Neuronal stem cell (in vitro differentiated cells): ENCODE measurements at regions not wholly inside any gene's neighbourhood (a gene's known extent, or its start where the extent isn't known, plus 50 kb on each side); places are given as distances from the start of the nearest gene placed in this dataset.

Experiments
- DNase-seq: peaks from one replicate; pipeline ENCODE4 v3.0.0-alpha.2; 2013; ENCODE audit warnings: low spot score
- H2AFZ ChIP-seq: one replicate; pipeline ENCODE4 v1.6.1; 2013; ENCODE audit warnings: mild to moderate bottlenecking, low read length, inconsistent platforms
- H2AK5ac ChIP-seq: 2 replicates; pipeline ENCODE4 v1.6.1; 2013; ENCODE audit warnings: low read depth, mild to moderate bottlenecking, inconsistent platforms, low read length, moderate library complexity, mixed read lengths
- H2BK120ac ChIP-seq: 2 replicates; pipeline ENCODE4 v1.6.1; 2013; ENCODE audit warnings: low read depth, mild to moderate bottlenecking, inconsistent platforms, low read length, moderate library complexity, mixed read lengths
- H2BK12ac ChIP-seq: one replicate; pipeline ENCODE4 v1.6.1; 2013; ENCODE audit warnings: low read length, inconsistent platforms
- H2BK15ac ChIP-seq: 2 replicates; pipeline ENCODE4 v1.6.1; 2013; ENCODE audit warnings: mild to moderate bottlenecking, low read length, inconsistent platforms, mixed read lengths
- H2BK5ac ChIP-seq: one replicate; pipeline ENCODE4 v1.6.1; 2013; ENCODE audit warnings: inconsistent platforms, mild to moderate bottlenecking, low read length, moderate library complexity
- H3K14ac ChIP-seq: one replicate; pipeline ENCODE4 v1.6.1; 2013; ENCODE audit warnings: low read length, inconsistent platforms
- H3K18ac ChIP-seq: 2 replicates; pipeline ENCODE4 v1.6.1; 2013; ENCODE audit warnings: low read length, inconsistent platforms
- H3K23ac ChIP-seq: 2 replicates; pipeline ENCODE4 v1.6.1; 2013; ENCODE audit warnings: low read depth, mild to moderate bottlenecking, mixed read lengths, low read length, inconsistent platforms; ENCODE audit not compliant: poor library complexity
- H3K27ac ChIP-seq: replicated peaks from 3 replicates; pipeline ENCODE4 v1.5.1; 2013; ENCODE audit warnings: low read length, inconsistent platforms
- H3K27me3 ChIP-seq, 3 experiments: 2 replicates each; pipeline ENCODE4 v1.6.1; 2013; ENCODE audit warnings: low read length in 3 of 3, mild to moderate bottlenecking in 2 of 3, inconsistent platforms in 1 of 3, low read depth in 1 of 3, mixed read lengths in 1 of 3, moderate library complexity in 1 of 3; ENCODE audit not compliant: control insufficient read depth in 3 of 3, insufficient read depth in 3 of 3
- H3K36me3 ChIP-seq, 2 donors: replicated peaks in 1 of 2; 2 replicates each; pipeline ENCODE4 v1.6.1; 2013; ENCODE audit warnings: low read length in 2 of 2; ENCODE audit not compliant: control insufficient read depth in 2 of 2, insufficient read depth in 2 of 2
- H3K4ac ChIP-seq: 2 replicates; pipeline ENCODE4 v1.6.1; 2013; ENCODE audit warnings: inconsistent platforms, mild to moderate bottlenecking, low read length, moderate library complexity
- H3K4me1 ChIP-seq, 2 donors: 1 replicate in 1 of 2; 2 replicates in 1 of 2; pipeline ENCODE4 v1.6.1; 2013; ENCODE audit warnings: low read length in 2 of 2, low read depth in 1 of 2; ENCODE audit not compliant: control insufficient read depth in 2 of 2, insufficient read depth in 1 of 2
- H3K4me2 ChIP-seq: one replicate; pipeline ENCODE4 v1.6.1; 2013; ENCODE audit warnings: mild to moderate bottlenecking, low read length, inconsistent platforms; ENCODE audit not compliant: insufficient read depth, poor library complexity, severe bottlenecking
- H3K4me3 ChIP-seq, 2 donors: 2 replicates each; pipeline ENCODE4 v1.5.1; 2013; ENCODE audit warnings: low read length in 2 of 2, mild to moderate bottlenecking in 2 of 2, inconsistent platforms in 1 of 2, moderate library complexity in 1 of 2
- H3K79me1 ChIP-seq: one replicate; pipeline ENCODE4 v1.6.1; 2013; ENCODE audit warnings: low read depth, mild to moderate bottlenecking, inconsistent platforms, low read length, moderate library complexity
- H3K9ac ChIP-seq: one replicate; pipeline ENCODE4 v1.6.1; 2013; ENCODE audit warnings: mild to moderate bottlenecking, low read depth, low read length, inconsistent platforms; ENCODE audit not compliant: poor library complexity
- H3K9me3 ChIP-seq, 2 donors: replicated peaks in 1 of 2; 2 replicates each; pipeline versions ENCODE3 to v1.6.1; 2013; ENCODE audit warnings: low read length in 2 of 2, mild to moderate bottlenecking in 2 of 2, inconsistent platforms in 1 of 2, low read depth in 1 of 2, mixed read lengths in 1 of 2, moderate library complexity in 1 of 2; ENCODE audit not compliant: control insufficient read depth in 2 of 2, insufficient read depth in 1 of 2
- H4K8ac ChIP-seq: one replicate; pipeline ENCODE4 v1.6.1; 2013; ENCODE audit warnings: low read depth, mild to moderate bottlenecking, inconsistent platforms, low read length, moderate library complexity
- H4K91ac ChIP-seq: one replicate; pipeline ENCODE4 v1.6.1; 2013; ENCODE audit warnings: low read length, low read depth, mild to moderate bottlenecking, inconsistent platforms; ENCODE audit not compliant: poor library complexity
- WGBS, 2 donors: extraction: QIAGEN DNeasy Blood & Tissue Kit; methylation state at CpG; one replicate each; pipeline ENCODE4 v1.1.7; 2013; ENCODE audit warnings: missing lambda C conversion rate in 2 of 2, mixed read lengths in 1 of 2; ENCODE audit not compliant: insufficient read length in 2 of 2, insufficient replicate concordance in 1 of 2; ENCODE audit errors: extremely low coverage in 2 of 2; 5-methylcytosine and 5-hydroxymethylcytosine counted together

DNA sequence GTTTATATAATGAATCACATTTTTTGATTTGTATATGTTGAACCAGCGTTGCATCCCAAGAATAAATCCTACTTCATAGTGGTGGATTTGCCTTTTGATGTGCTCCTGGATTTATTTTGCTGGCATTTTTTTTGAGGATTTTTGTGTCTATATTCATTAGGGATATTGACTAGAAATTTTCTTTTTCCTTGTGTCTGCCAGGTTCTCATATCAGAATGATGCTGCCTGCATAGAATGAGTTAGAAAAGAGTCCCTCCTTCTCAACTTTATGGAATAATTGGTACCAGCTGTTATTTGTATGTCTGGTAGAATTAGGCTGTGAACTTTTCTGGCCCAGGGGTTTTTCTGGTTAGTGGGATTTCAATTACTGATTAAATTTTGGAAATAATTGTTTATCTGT is 457.4 kb upstream of the DSEL start:
- H3K4ac ChIP-seq: no peak overlapping the region
- no peak overlapping the region for H2BK5ac ChIP-seq
- peaks cover 0 to 3% of the 10 kb centered on the region in 2 donors for H3K4me1 ChIP-seq
- H2BK12ac ChIP-seq: no peak overlapping the region
- H3K14ac ChIP-seq: no peak overlapping the region
- no peak overlapping the region for H2BK15ac ChIP-seq
- H3K9ac ChIP-seq: no peak overlapping the region
- H3K18ac ChIP-seq: no peak overlapping the region
- WGBS, 2 donors: no CpG with 5 or more reads among the region's 1 CpG
- H4K91ac ChIP-seq: no peak overlapping the region
- H3K79me1 ChIP-seq: no peaks in the 10 kb centered on the region
- H4K8ac ChIP-seq: no peak overlapping the region
- H3K4me2 ChIP-seq: no peak overlapping the region
- H3K4me3 ChIP-seq: no peak overlapping the region
- no peaks in the 10 kb centered on the region for H3K27me3 ChIP-seq
- no peak for DNase-seq
- peaks cover 0 to 2% of the 10 kb centered on the region in 2 donors for H3K9me3 ChIP-seq
- H2BK120ac ChIP-seq: no peak overlapping the region
- H2AFZ ChIP-seq: no peak overlapping the region
- no peak overlapping the region for H2AK5ac ChIP-seq
- H3K36me3 ChIP-seq: no peaks in the 10 kb centered on the region
- no peak overlapping the region for H3K27ac ChIP-seq
- no peak overlapping the region for H3K23ac ChIP-seq

GRCh38 chr18:67969458-67969857 is 452.9 kb upstream of the DSEL start:
- Histone ChIP-seq H3K4me1 (no peaks in the 10 kb centered on the region), H2AFZ (peak overlapping the region; percentile 46), H3K18ac (no peak overlapping the region), H2BK120ac (no peak overlapping the region), H2BK12ac (no peak overlapping the region), H3K79me1 (no peaks in the 10 kb centered on the region), H3K9me3 (no peaks in the 10 kb centered on the region), H4K91ac (no peak overlapping the region), H3K9ac (no peak overlapping the region), H3K14ac (no peak overlapping the region), H4K8ac (no peak overlapping the region), H3K4me3 (no peak overlapping the region), H3K36me3 (no peaks in the 10 kb centered on the region), H2AK5ac (no peak overlapping the region), H3K4ac (no peak overlapping the region), H2BK5ac (no peak overlapping the region), H3K4me2 (no peak overlapping the region), H3K23ac (no peak overlapping the region), H2BK15ac (no peak overlapping the region), H3K27ac (no peak overlapping the region), H3K27me3 (no peaks in the 10 kb centered on the region)
- DNase-seq: no peak
- no CpG with 5 or more reads among the region's 1 CpG for WGBS, 2 donors

- Histone ChIP-seq H2AK5ac (no peak overlapping the region), H3K79me1 (no peaks in the 10 kb centered on the region), H4K8ac (no peak overlapping the region), H2BK12ac (no peak overlapping the region), H2BK120ac (no peak overlapping the region), H3K36me3 (no peaks in the 10 kb centered on the region), H3K4ac (no peak overlapping the region), H3K27ac (no peak overlapping the region), H4K91ac (no peak overlapping the region), H2BK15ac (no peak overlapping the region), H3K4me1 (no peaks in the 10 kb centered on the region), H3K9me3 (no peaks in the 10 kb centered on the region), H2AFZ (peak overlapping the region; percentile 5), H3K4me2 (no peak overlapping the region), H3K27me3 (no peaks in the 10 kb centered on the region), H3K23ac (no peak overlapping the region), H3K14ac (no peak overlapping the region), H3K18ac (no peak overlapping the region), H2BK5ac (no peak overlapping the region), H3K9ac (no peak overlapping the region), H3K4me3 (no peak overlapping the region)
- no peak for DNase-seq
- no CpG with 5 or more reads among the region's 1 CpG for WGBS, 2 donors
These were observed 449.7 kb upstream of the DSEL start for GRCh38 chr18:67966224-67966623.

GRCh38 chr18:67964462-67964861 is 447.9 kb upstream of the DSEL start:
- H3K27ac ChIP-seq: no peak overlapping the region
- H3K4me3 ChIP-seq: no peak overlapping the region
- H3K79me1 ChIP-seq: no peaks in the 10 kb centered on the region
- H2BK120ac ChIP-seq: no peak overlapping the region
- H4K8ac ChIP-seq: no peak overlapping the region
- H3K14ac ChIP-seq: no peak overlapping the region
- no peak overlapping the region for H3K23ac ChIP-seq
- no peak overlapping the region for H2BK5ac ChIP-seq
- WGBS, 2 donors: no CpG with 5 or more reads among the region's 4 CpGs
- no peak overlapping the region for H3K9ac ChIP-seq
- H2AK5ac ChIP-seq: no peak overlapping the region
- H3K27me3 ChIP-seq: no peaks in the 10 kb centered on the region
- no peaks in the 10 kb centered on the region for H3K9me3 ChIP-seq
- no peak overlapping the region for H2BK15ac ChIP-seq
- H2AFZ ChIP-seq: no peak overlapping the region
- no peaks in the 10 kb centered on the region for H3K36me3 ChIP-seq
- no peak overlapping the region for H3K18ac ChIP-seq
- H4K91ac ChIP-seq: no peak overlapping the region
- no peak for DNase-seq
- H3K4me1 ChIP-seq: no peaks in the 10 kb centered on the region
- H2BK12ac ChIP-seq: no peak overlapping the region
- no peak overlapping the region for H3K4me2 ChIP-seq
- H3K4ac ChIP-seq: no peak overlapping the region
